DND-41 (cell line): ENCODE measurements at regions not wholly inside any gene's neighbourhood (a gene's known extent, or its start where the extent isn't known, plus 50 kb on each side); places are given as distances from the start of the nearest gene placed in this dataset.

ENCODE experiments used
- EZH2 ChIP-seq: IDR thresholded peaks from 3 replicates; pipeline ENCODE4 v1.6.1; 2012; ENCODE audit warnings: borderline replicate concordance, low read depth, mild to moderate bottlenecking, moderate library complexity, low read length, inconsistent platforms; ENCODE audit not compliant: severe bottlenecking
- TF ChIP-seq, protein P1 (sequence below): IDR thresholded peaks from 2 replicates; pipeline ENCODE4 v1.5.1; 2012; ENCODE audit warnings: borderline replicate concordance, low read length, moderate library complexity, mild to moderate bottlenecking; ENCODE audit not compliant: poor library complexity, severe bottlenecking; ENCODE audit errors: extremely low read depth

DNA sequence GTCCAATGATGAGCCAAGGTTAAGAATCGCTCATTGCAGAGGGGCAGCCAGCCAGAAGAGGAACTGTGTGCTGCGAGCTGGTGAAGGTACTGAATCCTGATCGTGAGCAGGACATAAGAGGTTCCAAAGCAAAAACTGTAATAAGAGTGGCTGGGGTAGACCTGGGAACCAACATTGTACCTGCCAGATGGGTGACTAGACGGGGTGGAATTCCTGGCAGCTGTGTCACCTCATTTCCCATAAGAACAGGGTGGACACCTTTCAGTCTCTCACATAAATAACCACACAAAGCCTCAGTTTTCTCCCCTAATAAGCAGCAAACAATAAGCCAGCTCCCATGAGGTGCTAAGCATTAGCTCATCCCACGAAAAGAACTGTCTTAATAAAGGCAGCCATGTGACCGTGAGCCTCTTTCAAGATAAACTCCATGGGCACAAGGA is 290.3 kb downstream of the SOX9 start:
- TF ChIP-seq, protein P1, sequence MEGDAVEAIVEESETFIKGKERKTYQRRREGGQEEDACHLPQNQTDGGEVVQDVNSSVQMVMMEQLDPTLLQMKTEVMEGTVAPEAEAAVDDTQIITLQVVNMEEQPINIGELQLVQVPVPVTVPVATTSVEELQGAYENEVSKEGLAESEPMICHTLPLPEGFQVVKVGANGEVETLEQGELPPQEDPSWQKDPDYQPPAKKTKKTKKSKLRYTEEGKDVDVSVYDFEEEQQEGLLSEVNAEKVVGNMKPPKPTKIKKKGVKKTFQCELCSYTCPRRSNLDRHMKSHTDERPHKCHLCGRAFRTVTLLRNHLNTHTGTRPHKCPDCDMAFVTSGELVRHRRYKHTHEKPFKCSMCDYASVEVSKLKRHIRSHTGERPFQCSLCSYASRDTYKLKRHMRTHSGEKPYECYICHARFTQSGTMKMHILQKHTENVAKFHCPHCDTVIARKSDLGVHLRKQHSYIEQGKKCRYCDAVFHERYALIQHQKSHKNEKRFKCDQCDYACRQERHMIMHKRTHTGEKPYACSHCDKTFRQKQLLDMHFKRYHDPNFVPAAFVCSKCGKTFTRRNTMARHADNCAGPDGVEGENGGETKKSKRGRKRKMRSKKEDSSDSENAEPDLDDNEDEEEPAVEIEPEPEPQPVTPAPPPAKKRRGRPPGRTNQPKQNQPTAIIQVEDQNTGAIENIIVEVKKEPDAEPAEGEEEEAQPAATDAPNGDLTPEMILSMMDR = no peak
- TF ChIP-seq EZH2 = no peak
